ENCODE measurements at regions not wholly inside any gene's neighbourhood (a gene's known extent, or its start where the extent isn't known, plus 50 kb on each side); places are given as distances from the start of the nearest gene placed in this dataset.

GRCh38 chr1:224809613-224810012 is 119.9 kb upstream of the DNAH14 start:
- Histone ChIP-seq H3K9ac (ENCODE audit: low read length) (no peak overlapping the region), H3K4me3 (ENCODE audit: low read depth, low read length, poor library complexity, severe bottlenecking) (no peak overlapping the region), H3K4me1 (ENCODE audit: insufficient read depth, low read length, severe bottlenecking) (no peaks in the 10 kb centered on the region), H3K27ac (ENCODE audit: low read depth, low read length, poor library complexity, severe bottlenecking) (no peak overlapping the region), H3K4me2 (ENCODE audit: low read length) (no peak overlapping the region), H2AFZ (ENCODE audit: low read length) (no peak overlapping the region), H3K79me2 (ENCODE audit: insufficient read depth, low read length) (no peaks in the 10 kb centered on the region), H3K36me3 (ENCODE audit: insufficient read depth, low read length) (no peaks in the 10 kb centered on the region), H3K27me3 (ENCODE audit: insufficient read depth, low read length) (no peaks in the 10 kb centered on the region), H4K20me1 (ENCODE audit: insufficient read depth, low read length) (no peaks in the 10 kb centered on the region), H3F3A (ENCODE audit: insufficient read depth, low read length) (no peaks in the 10 kb centered on the region), H3K9me3 (ENCODE audit: low read length) (no peaks in the 10 kb centered on the region), H3K9me2 (ENCODE audit: low read depth, low read length) (no peaks in the 10 kb centered on the region)
- TF ChIP-seq EZH2 (IDR thresholded peaks at IDR 0.05; ENCODE audit: borderline replicate concordance, low read length): no peak
- no peak for TF ChIP-seq CTCF (IDR thresholded peaks at IDR 0.05; ENCODE audit: low read length)

- no peaks in the 10 kb centered on the region for H3K9me2 ChIP-seq (ENCODE audit: low read depth, low read length)
- no peaks in the 10 kb centered on the region for H4K20me1 ChIP-seq (ENCODE audit: insufficient read depth, low read length)
- TF ChIP-seq EZH2 (IDR thresholded peaks at IDR 0.05; ENCODE audit: borderline replicate concordance, low read length) (no peak), CTCF (IDR thresholded peaks at IDR 0.05; ENCODE audit: low read length) (no peak)
- no peaks in the 10 kb centered on the region for H3K4me1 ChIP-seq (ENCODE audit: insufficient read depth, low read length, severe bottlenecking)
- no peak overlapping the region for H3K4me2 ChIP-seq (ENCODE audit: low read length)
- no peak overlapping the region for H2AFZ ChIP-seq (ENCODE audit: low read length)
- H3K27ac ChIP-seq (ENCODE audit: low read depth, low read length, poor library complexity, severe bottlenecking): no peak overlapping the region
- no peaks in the 10 kb centered on the region for H3K9me3 ChIP-seq (ENCODE audit: low read length)
- no peaks in the 10 kb centered on the region for H3F3A ChIP-seq (ENCODE audit: insufficient read depth, low read length)
- H3K79me2 ChIP-seq (ENCODE audit: insufficient read depth, low read length): no peaks in the 10 kb centered on the region
- no peak overlapping the region for H3K4me3 ChIP-seq (ENCODE audit: low read depth, low read length, poor library complexity, severe bottlenecking)
- no peaks in the 10 kb centered on the region for H3K27me3 ChIP-seq (ENCODE audit: insufficient read depth, low read length)
- no peak overlapping the region for H3K9ac ChIP-seq (ENCODE audit: low read length)
- no peaks in the 10 kb centered on the region for H3K36me3 ChIP-seq (ENCODE audit: insufficient read depth, low read length)
Observed at GRCh38 chr1:224811564-224811963, 117.9 kb upstream of the DNAH14 start.

- Histone ChIP-seq H3K79me2 (ENCODE audit: insufficient read depth, low read length) (no peaks in the 10 kb centered on the region), H4K20me1 (ENCODE audit: insufficient read depth, low read length) (no peaks in the 10 kb centered on the region), H3K9me3 (ENCODE audit: low read length) (no peaks in the 10 kb centered on the region), H3F3A (ENCODE audit: insufficient read depth, low read length) (no peaks in the 10 kb centered on the region), H3K4me3 (ENCODE audit: low read depth, low read length, poor library complexity, severe bottlenecking) (no peak overlapping the region), H3K27me3 (ENCODE audit: insufficient read depth, low read length) (no peaks in the 10 kb centered on the region), H3K9ac (ENCODE audit: low read length) (no peak overlapping the region), H2AFZ (ENCODE audit: low read length) (no peak overlapping the region), H3K9me2 (ENCODE audit: low read depth, low read length) (no peaks in the 10 kb centered on the region), H3K4me1 (ENCODE audit: insufficient read depth, low read length, severe bottlenecking) (no peaks in the 10 kb centered on the region), H3K27ac (ENCODE audit: low read depth, low read length, poor library complexity, severe bottlenecking) (no peak overlapping the region), H3K4me2 (ENCODE audit: low read length) (no peak overlapping the region), H3K36me3 (ENCODE audit: insufficient read depth, low read length) (no peaks in the 10 kb centered on the region)
- no peak for TF ChIP-seq CTCF (IDR thresholded peaks at IDR 0.05; ENCODE audit: low read length)
- TF ChIP-seq EZH2 (IDR thresholded peaks at IDR 0.05; ENCODE audit: borderline replicate concordance, low read length): no peak
Observed at GRCh38 chr1:224815647-224816046, 113.8 kb upstream of the DNAH14 start.

Measured in OCI-LY1 (cell line).